ENCODE measurements at regions not wholly inside any gene's neighbourhood (a gene's known extent, or its start where the extent isn't known, plus 50 kb on each side); places are given as distances from the start of the nearest gene placed in this dataset.

DNA sequence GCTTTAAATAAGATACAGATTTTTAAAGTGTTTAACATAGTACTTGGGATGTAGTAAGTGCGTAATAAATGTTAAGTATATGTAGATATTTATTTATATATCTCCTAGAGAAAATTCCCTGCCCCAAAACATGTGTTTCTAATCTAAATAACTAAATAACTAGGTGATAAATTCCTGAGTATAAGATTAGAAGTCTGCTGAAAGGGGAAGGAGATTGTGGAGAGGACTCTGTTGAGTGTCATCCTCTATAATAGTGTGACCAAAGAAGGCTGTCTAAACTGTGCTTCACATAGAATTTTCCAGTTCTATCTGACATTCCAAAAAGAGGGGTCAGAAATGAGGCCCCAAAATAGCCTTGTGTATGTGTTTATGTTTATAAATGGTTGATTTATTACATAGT lies 590.5 kb upstream of the ADAMTS5 start:
- TF ChIP-seq, protein P1, sequence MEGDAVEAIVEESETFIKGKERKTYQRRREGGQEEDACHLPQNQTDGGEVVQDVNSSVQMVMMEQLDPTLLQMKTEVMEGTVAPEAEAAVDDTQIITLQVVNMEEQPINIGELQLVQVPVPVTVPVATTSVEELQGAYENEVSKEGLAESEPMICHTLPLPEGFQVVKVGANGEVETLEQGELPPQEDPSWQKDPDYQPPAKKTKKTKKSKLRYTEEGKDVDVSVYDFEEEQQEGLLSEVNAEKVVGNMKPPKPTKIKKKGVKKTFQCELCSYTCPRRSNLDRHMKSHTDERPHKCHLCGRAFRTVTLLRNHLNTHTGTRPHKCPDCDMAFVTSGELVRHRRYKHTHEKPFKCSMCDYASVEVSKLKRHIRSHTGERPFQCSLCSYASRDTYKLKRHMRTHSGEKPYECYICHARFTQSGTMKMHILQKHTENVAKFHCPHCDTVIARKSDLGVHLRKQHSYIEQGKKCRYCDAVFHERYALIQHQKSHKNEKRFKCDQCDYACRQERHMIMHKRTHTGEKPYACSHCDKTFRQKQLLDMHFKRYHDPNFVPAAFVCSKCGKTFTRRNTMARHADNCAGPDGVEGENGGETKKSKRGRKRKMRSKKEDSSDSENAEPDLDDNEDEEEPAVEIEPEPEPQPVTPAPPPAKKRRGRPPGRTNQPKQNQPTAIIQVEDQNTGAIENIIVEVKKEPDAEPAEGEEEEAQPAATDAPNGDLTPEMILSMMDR (IDR thresholded peaks at IDR 0.05; ENCODE audit: insufficient read depth, low read depth, low read length): no peak
- no peak for TF ChIP-seq EZH2 (IDR thresholded peaks at IDR 0.05; ENCODE audit: insufficient read depth, low read length)
